ENCODE measurements at regions not wholly inside any gene's neighbourhood (a gene's known extent, or its start where the extent isn't known, plus 50 kb on each side); places are given as distances from the start of the nearest gene placed in this dataset.

- TF ChIP-seq, protein P1, sequence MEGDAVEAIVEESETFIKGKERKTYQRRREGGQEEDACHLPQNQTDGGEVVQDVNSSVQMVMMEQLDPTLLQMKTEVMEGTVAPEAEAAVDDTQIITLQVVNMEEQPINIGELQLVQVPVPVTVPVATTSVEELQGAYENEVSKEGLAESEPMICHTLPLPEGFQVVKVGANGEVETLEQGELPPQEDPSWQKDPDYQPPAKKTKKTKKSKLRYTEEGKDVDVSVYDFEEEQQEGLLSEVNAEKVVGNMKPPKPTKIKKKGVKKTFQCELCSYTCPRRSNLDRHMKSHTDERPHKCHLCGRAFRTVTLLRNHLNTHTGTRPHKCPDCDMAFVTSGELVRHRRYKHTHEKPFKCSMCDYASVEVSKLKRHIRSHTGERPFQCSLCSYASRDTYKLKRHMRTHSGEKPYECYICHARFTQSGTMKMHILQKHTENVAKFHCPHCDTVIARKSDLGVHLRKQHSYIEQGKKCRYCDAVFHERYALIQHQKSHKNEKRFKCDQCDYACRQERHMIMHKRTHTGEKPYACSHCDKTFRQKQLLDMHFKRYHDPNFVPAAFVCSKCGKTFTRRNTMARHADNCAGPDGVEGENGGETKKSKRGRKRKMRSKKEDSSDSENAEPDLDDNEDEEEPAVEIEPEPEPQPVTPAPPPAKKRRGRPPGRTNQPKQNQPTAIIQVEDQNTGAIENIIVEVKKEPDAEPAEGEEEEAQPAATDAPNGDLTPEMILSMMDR (IDR thresholded peaks at IDR 0.05; ENCODE audit: low read depth, low read length, poor library complexity, severe bottlenecking), result no peak
- no peak for TF ChIP-seq EZH2phosphoT487 (IDR thresholded peaks at IDR 0.05; ENCODE audit: borderline replicate concordance, low read length)
Observed at GRCh38 chr4:14262221-14262620, 634.7 kb upstream of the BOD1L1 start.

Measured in DOHH2 (cell line).